VCaP (cell line): ENCODE measurements at regions not wholly inside any gene's neighbourhood (a gene's known extent, or its start where the extent isn't known, plus 50 kb on each side); places are given as distances from the start of the nearest gene placed in this dataset.

ENCODE experiments used
- H3K27ac ChIP-seq: fragments of 450-650 bp; 2 replicates; pipeline ENCODE4 v1.5.1; 2017
- CTCF ChIP-seq: fragments of 450-650 bp; conservative IDR thresholded peaks from 2 replicates; pipeline ENCODE4 v1.5.1; 2017; ENCODE audit warnings: mild to moderate bottlenecking, moderate library complexity

GRCh38 chr4:182062936-182063335, 180.3 kb upstream of the TENM3 start:
- no peak for TF ChIP-seq CTCF
- no peak overlapping the region for H3K27ac ChIP-seq

GRCh38 chr4:182063651-182064050, 179.6 kb upstream of the TENM3 start:
- no peak overlapping the region for H3K27ac ChIP-seq
- TF ChIP-seq CTCF: no peak

GRCh38 chr4:182065255-182065654, 177.9 kb upstream of the TENM3 start:
- no peak for TF ChIP-seq CTCF
- H3K27ac ChIP-seq: no peak overlapping the region

GRCh38 chr4:182066037-182066436, 177.2 kb upstream of the TENM3 start:
- no peak overlapping the region for H3K27ac ChIP-seq
- no peak for TF ChIP-seq CTCF

- no peak overlapping the region for H3K27ac ChIP-seq
- TF ChIP-seq CTCF: no peak
These were observed 175.4 kb upstream of the TENM3 start for GRCh38 chr4:182067828-182068227.

GRCh38 chr4:182068920-182069319, 174.3 kb upstream of the TENM3 start:
- TF ChIP-seq CTCF: no peak
- no peak overlapping the region for H3K27ac ChIP-seq

- TF ChIP-seq CTCF: no peak
- H3K27ac ChIP-seq: no peak overlapping the region
These were observed 169.9 kb upstream of the TENM3 start for GRCh38 chr4:182073278-182073677.

- no peak overlapping the region for H3K27ac ChIP-seq
- TF ChIP-seq CTCF: no peak
These were observed 169.1 kb upstream of the TENM3 start for GRCh38 chr4:182074139-182074538.
